BLaER1 (cell line): ENCODE measurements at regions not wholly inside any gene's neighbourhood (a gene's known extent, or its start where the extent isn't known, plus 50 kb on each side); places are given as distances from the start of the nearest gene placed in this dataset.

Experiments used
- H3K27ac ChIP-seq: shearing (Covaris generic); formaldehyde crosslinking; 2 replicates; pipeline ENCODE4 v1.8.1; 2022
- H3K27me3 ChIP-seq: shearing (Covaris generic); formaldehyde crosslinking; 2 replicates; pipeline ENCODE4 v1.8.1; 2022
- H3K36me3 ChIP-seq: shearing (Covaris generic); formaldehyde crosslinking; 2 replicates; pipeline ENCODE4 v1.8.1; 2022
- H3K4me1 ChIP-seq: shearing (Covaris generic); formaldehyde crosslinking; 2 replicates; pipeline ENCODE4 v1.8.1; 2022
- H3K4me2 ChIP-seq: shearing (Covaris generic); formaldehyde crosslinking; 2 replicates; pipeline ENCODE4 v1.8.1; 2022
- H3K4me3 ChIP-seq: shearing (Covaris generic); formaldehyde crosslinking; 2 replicates; pipeline ENCODE4 v1.8.1; 2022
- H3K9ac ChIP-seq: shearing (Covaris generic); formaldehyde crosslinking; 2 replicates; pipeline ENCODE4 v1.8.1; 2022
- H3K9me3 ChIP-seq: shearing (Covaris generic); formaldehyde crosslinking; 2 replicates; pipeline ENCODE4 v1.8.1; 2022
- H4K20me1 ChIP-seq: shearing (Covaris generic); formaldehyde crosslinking; 2 replicates; pipeline ENCODE4 v1.8.1; 2022
- Cebpa-rat ChIP-seq: shearing (Covaris generic); IDR thresholded peaks from 2 replicates; pipeline ENCODE4 v1.8.1; 2022

GRCh38 chr7:115125312-115125711 lies 203.4 kb downstream of the MDFIC start:
- Histone ChIP-seq H3K4me1 (no peaks in the 10 kb centered on the region), H4K20me1 (no peaks in the 10 kb centered on the region), H3K36me3 (no peaks in the 10 kb centered on the region), H3K9ac (no peak overlapping the region), H3K27ac (no peak overlapping the region), H3K27me3 (no peaks in the 10 kb centered on the region), H3K4me2 (no peak overlapping the region), H3K9me3 (no peaks in the 10 kb centered on the region), H3K4me3 (no peak overlapping the region)
- no peak for TF ChIP-seq Cebpa-rat

DNA sequence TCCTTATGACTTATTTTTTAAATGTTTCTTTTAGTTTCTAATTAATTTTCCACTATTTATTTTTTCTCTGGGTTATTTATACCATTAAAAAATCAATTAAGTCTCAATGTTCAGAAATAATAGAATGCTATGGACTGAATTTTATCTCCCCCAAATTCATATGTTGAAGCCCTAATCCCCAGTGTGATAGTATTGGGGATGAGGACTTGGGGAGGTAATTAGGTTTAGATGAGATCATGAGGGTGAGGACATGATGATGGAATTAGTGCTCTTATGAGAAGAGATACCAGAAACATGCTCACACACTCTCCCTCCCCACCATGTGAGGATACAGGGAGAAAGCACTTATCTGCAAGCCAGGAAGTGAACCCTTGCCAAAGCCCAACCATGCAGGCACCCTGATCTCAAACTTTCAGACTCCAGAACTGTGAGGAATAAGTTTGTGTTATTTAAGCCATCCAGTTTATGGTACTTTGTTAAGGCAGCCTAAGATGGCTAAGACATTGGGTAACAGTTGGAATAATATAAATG lies 202.6 kb downstream of the MDFIC start:
- Histone ChIP-seq H3K36me3 (no peaks in the 10 kb centered on the region), H4K20me1 (no peaks in the 10 kb centered on the region), H3K9ac (no peak overlapping the region), H3K4me1 (no peaks in the 10 kb centered on the region), H3K9me3 (no peaks in the 10 kb centered on the region), H3K27ac (no peak overlapping the region), H3K27me3 (no peaks in the 10 kb centered on the region), H3K4me3 (no peak overlapping the region), H3K4me2 (no peak overlapping the region)
- no peak for TF ChIP-seq Cebpa-rat

GRCh38 chr7:115123441-115123840 lies 201.5 kb downstream of the MDFIC start:
- no peak overlapping the region for H3K4me3 ChIP-seq
- no peaks in the 10 kb centered on the region for H3K4me1 ChIP-seq
- H3K27ac ChIP-seq = no peak overlapping the region
- no peaks in the 10 kb centered on the region for H3K27me3 ChIP-seq
- H3K36me3 ChIP-seq = no peaks in the 10 kb centered on the region
- H4K20me1 ChIP-seq = no peaks in the 10 kb centered on the region
- no peak overlapping the region for H3K9ac ChIP-seq
- no peak for TF ChIP-seq Cebpa-rat
- H3K4me2 ChIP-seq = no peak overlapping the region
- H3K9me3 ChIP-seq = no peaks in the 10 kb centered on the region

GRCh38 chr7:115122388-115122787 lies 200.5 kb downstream of the MDFIC start:
- H3K4me3 ChIP-seq = no peak overlapping the region
- no peak overlapping the region for H3K27ac ChIP-seq
- no peak for TF ChIP-seq Cebpa-rat
- H3K36me3 ChIP-seq = no peaks in the 10 kb centered on the region
- H3K9me3 ChIP-seq = no peaks in the 10 kb centered on the region
- no peaks in the 10 kb centered on the region for H3K4me1 ChIP-seq
- H3K27me3 ChIP-seq = no peaks in the 10 kb centered on the region
- no peak overlapping the region for H3K9ac ChIP-seq
- no peaks in the 10 kb centered on the region for H4K20me1 ChIP-seq
- no peak overlapping the region for H3K4me2 ChIP-seq

DNA sequence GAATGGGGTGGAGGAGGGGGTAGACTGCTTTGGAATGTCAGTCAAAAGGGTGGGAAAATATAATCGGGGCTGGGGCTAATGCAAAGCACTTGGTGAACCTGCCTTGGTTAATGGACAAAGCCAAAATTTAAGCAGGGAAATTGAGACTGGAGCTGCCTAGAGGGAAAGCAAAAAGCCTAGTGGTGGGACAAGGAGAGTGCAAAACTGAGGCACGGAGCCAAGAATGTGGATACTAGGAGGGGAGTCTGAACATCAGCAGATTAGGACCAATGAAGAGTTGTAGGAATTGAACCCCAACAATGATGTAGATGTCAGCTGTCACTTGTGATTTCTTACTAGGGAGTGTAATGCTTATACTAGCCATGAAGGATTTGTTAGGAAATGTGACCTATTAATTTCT lies 195.9 kb downstream of the MDFIC start:
- no peak overlapping the region for H3K9ac ChIP-seq
- H3K4me2 ChIP-seq = no peak overlapping the region
- no peaks in the 10 kb centered on the region for H3K36me3 ChIP-seq
- no peak for TF ChIP-seq Cebpa-rat
- H3K9me3 ChIP-seq = no peaks in the 10 kb centered on the region
- no peaks in the 10 kb centered on the region for H4K20me1 ChIP-seq
- no peak overlapping the region for H3K27ac ChIP-seq
- no peak overlapping the region for H3K4me3 ChIP-seq
- no peaks in the 10 kb centered on the region for H3K27me3 ChIP-seq
- H3K4me1 ChIP-seq = no peaks in the 10 kb centered on the region

DNA sequence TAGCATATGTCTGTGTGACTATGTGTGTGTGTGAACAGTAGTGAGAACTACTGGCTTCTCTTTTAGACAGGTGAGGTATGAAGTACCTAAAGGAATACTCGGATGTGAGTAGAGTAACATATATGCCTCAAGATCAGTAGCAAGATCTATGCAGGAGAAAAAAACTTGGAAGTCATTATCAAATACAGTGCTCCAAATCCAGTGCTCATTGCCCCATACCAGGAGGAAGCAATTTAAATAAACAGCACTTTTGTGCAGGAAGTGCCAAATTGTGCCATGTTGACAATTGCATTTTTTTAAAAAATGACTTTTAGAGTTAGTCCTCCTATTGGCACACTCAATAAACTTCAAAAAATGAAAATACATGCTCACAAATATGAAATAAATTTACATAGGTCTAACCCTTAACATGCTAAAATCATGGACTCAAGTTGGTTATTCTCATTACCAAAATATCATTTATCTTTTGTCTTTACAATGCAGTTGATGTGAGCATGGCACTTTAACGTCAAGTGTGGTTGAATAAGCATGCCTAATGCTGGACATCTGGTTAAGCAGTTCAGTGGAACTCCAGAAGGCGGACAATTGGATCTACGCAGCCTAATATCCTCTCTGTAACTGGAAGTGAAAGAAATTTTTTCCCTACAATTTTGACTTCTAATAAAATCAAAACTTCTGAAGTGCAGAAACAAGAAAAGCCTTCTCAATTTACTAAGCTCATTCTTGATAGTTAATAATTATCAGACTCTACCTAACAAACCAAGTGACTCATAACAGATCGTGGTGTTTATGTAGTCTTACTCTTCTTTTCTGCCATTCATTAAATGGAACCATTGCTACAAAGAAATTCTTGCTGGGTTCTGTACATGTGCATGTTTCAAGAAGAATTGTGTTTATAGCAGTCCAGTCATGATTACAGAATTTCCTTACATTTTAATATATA lies 195.2 kb downstream of the MDFIC start:
- H3K36me3 ChIP-seq = no peaks in the 10 kb centered on the region
- no peaks in the 10 kb centered on the region for H3K9me3 ChIP-seq
- no peak overlapping the region for H3K27ac ChIP-seq
- H3K27me3 ChIP-seq = no peaks in the 10 kb centered on the region
- no peaks in the 10 kb centered on the region for H3K4me1 ChIP-seq
- no peak overlapping the region for H3K4me3 ChIP-seq
- no peak overlapping the region for H3K9ac ChIP-seq
- H4K20me1 ChIP-seq = no peaks in the 10 kb centered on the region
- TF ChIP-seq Cebpa-rat = no peak
- no peak overlapping the region for H3K4me2 ChIP-seq

- Histone ChIP-seq H3K4me2 (no peak overlapping the region), H3K9ac (no peak overlapping the region), H3K36me3 (no peaks in the 10 kb centered on the region), H3K9me3 (no peaks in the 10 kb centered on the region), H3K4me1 (no peaks in the 10 kb centered on the region), H4K20me1 (no peaks in the 10 kb centered on the region), H3K27ac (no peak overlapping the region), H3K4me3 (no peak overlapping the region), H3K27me3 (no peaks in the 10 kb centered on the region)
- no peak for TF ChIP-seq Cebpa-rat
Observed at GRCh38 chr7:115113776-115114175, 191.9 kb downstream of the MDFIC start.

DNA sequence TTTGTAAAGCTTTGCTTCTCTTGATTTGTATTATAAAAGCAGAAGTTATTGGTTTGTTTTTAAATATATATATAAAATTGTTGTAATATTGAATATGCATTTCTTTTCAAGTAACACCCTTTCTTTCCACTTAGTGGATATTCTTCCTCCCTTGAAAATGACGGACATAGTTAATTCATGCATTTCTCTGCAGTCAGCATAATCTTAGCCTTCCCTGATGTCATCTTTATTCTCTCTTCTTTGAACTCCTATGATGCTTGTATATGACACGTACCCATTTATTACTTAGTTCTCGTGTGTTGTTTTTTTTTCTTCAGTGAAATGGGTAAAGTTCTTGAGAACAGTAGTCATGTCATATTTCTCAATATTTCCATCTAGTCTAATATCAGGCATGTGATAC lies 191.2 kb downstream of the MDFIC start:
- H3K4me1 ChIP-seq = no peaks in the 10 kb centered on the region
- H4K20me1 ChIP-seq = no peaks in the 10 kb centered on the region
- TF ChIP-seq Cebpa-rat = no peak
- H3K27me3 ChIP-seq = no peaks in the 10 kb centered on the region
- H3K4me2 ChIP-seq = no peak overlapping the region
- H3K36me3 ChIP-seq = no peaks in the 10 kb centered on the region
- no peaks in the 10 kb centered on the region for H3K9me3 ChIP-seq
- H3K4me3 ChIP-seq = no peak overlapping the region
- no peak overlapping the region for H3K27ac ChIP-seq
- H3K9ac ChIP-seq = no peak overlapping the region

GRCh38 chr7:115110523-115110922 lies 188.6 kb downstream of the MDFIC start:
- no peak overlapping the region for H3K9ac ChIP-seq
- no peaks in the 10 kb centered on the region for H3K9me3 ChIP-seq
- H3K4me3 ChIP-seq = no peak overlapping the region
- no peak for TF ChIP-seq Cebpa-rat
- H3K27me3 ChIP-seq = no peaks in the 10 kb centered on the region
- no peak overlapping the region for H3K4me2 ChIP-seq
- no peak overlapping the region for H3K27ac ChIP-seq
- H3K4me1 ChIP-seq = no peaks in the 10 kb centered on the region
- H3K36me3 ChIP-seq = no peaks in the 10 kb centered on the region
- no peaks in the 10 kb centered on the region for H4K20me1 ChIP-seq

DNA sequence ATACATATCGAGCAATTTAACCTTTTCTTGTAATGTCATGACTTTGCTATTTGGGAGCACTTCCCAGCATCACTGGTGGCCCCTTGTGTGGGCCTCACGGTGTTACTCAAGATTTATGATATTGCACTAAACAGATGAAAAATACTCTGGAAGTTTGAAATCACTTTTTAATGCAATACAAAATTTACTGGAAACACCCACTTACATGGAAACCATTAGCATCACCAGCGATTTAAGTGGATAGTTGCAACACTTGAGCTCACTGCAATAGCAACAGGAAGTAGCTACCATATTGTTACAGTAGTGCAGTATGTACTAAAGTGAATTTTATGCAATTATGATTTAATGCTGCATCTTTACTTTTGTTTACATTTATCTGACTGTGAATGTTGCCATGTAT lies 184.4 kb downstream of the MDFIC start:
- Histone ChIP-seq H3K4me2 (no peak overlapping the region), H3K4me1 (no peaks in the 10 kb centered on the region), H4K20me1 (no peaks in the 10 kb centered on the region), H3K9me3 (no peaks in the 10 kb centered on the region), H3K9ac (no peak overlapping the region), H3K27ac (no peak overlapping the region), H3K36me3 (no peaks in the 10 kb centered on the region), H3K4me3 (no peak overlapping the region), H3K27me3 (no peaks in the 10 kb centered on the region)
- no peak for TF ChIP-seq Cebpa-rat
